ENCODE measurements at regions not wholly inside any gene's neighbourhood (a gene's known extent, or its start where the extent isn't known, plus 50 kb on each side); places are given as distances from the start of the nearest gene placed in this dataset.

DNA sequence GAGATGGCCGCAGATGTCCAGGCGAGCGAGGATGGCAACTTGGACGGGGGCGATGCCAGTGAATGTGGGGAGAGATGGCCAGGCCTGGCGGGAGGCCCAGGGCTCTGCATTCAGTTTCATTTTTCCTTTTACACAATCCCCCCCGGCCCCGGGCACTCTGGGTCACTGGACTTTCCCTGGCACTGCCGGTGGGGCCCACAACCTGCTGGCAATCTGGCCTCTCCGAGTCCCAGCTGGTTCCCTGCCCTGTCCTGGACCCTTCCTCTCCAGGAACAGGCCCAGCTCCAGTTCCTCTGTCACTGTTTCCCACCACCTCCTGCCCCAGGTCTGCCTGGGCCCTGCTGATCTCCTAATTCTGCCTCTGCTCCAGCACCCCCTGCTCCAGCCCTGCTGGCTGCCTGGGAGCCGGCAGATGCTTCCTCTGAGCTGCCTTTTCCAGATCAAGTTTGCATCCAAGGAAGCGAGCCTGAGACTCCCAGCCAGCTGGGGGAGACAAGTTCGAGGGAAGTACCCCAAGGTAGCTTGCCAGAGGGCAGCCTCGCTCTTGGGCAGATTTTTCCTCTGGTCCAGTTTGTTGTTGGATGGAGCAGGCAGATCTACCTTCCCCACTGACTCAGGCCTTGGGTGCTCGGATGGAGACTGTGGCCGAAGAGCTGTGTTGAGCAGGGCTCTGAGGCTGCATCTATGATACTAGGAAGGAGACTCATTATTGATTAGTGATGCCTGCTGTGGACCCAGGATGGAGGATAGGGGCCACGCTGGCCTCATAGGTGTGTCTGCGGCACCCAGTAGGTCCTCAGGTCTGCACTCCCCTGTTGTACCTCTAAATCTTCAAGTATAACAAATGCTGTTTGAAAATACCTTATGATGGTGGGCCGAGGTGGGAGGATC lies 83.2 kb downstream of the CEBPB start:
- DNase-seq = no peak

DNA sequence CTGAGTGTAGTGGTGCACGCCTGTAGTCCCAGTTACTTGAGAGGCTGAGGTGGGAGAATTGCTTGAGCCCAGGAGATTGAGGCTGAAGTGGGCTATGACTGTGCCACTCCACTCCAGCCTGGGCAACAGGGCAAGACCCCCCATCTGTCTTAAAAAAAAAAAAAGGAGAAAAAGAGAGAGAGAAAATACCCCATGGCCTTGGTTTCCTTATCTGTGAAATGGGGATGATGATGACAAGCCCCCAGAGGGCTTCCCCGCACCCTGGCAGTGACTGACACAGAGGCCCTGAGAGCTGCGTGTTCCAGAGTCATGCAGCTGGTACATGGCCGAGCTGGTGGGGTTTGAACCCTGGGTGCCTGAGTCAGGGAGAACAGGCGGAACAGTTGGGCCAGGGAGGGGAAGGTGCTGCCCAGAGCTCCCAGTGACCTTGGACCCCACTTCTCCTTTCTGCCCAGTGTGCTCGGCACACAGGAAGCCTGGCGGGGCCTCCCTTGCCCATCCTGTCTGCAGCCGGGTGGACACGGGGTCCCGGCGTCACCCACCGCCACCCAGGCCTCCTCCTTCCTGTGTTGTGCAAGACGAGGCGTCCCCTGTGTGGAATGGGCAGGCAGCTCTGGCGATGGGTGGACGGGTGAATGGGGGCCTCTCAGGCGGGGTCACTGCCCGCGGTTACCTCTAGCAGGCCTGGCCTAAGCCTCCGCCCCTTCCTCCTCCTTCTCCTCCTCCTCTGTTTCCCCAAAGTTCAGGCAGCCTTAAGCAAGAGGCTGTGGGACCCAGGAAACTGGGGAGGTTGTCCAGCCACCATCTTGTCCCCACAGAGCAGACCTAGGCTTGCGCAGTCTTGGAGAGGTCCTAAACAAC lies 84.2 kb downstream of the CEBPB start:
- no peak for DNase-seq

DNA sequence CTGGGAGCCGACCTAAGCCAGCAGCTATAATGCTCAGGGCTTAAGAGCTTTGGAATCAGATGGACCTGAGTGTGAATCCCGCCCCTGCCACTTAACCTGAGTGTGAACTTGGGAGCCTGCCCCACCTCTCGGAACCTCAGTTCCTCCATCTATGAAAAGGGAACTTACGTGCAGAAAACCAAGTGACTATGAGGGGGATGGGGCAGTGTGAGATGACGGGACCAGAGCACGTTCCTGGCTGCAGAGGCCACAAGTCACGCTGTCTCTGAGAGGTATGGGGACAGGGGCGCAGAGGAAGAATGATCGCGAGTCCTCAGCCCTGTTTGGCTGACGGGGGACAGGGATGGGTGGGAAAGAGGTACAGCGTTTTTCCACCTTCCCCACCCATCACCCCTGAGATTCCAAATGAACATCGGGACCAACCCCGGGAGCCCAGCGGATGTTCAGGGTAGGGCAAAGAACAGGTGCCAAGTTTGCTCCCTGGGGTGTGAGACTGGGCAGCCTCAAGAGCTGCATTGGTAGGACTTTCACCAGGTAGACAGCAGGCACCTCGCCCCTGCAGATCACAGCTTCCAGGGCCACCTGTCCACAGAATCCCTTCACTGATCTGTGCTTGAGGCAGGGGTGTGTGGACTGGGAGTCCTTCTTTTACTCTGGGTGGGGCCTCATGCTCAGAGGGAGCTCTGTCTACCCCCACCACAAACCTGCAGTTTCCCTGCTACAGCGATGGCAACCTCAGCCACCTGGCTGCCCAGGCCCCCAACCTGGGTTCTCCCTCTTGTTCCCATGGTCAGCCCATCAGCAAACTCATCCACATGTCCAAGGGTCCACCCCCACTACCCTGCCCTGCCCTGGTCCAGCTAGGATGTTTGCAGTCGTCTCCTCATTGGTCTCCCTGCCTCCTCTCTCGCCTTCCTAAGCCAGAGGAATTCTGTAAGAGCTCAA lies 85.8 kb downstream of the CEBPB start:
- no peak for DNase-seq

DNA sequence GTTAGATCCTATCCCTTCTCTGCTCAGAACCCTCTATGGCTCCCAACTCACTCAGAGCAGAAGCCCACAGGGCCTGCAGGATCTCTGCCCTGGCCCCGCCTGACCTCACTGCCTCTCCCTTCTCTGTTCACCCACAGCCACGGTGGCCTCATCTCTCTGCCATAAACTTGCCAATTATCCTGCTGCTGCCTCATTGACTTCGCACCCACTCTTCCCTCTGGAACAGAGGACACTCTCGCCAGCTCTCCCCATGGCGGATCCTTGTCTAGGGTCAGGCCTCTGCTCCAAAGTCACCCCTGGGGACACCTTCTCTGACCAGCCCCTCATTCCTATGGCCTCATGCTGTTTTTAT lies 86.4 kb downstream of the CEBPB start:
- DNase-seq = no peak

DNA sequence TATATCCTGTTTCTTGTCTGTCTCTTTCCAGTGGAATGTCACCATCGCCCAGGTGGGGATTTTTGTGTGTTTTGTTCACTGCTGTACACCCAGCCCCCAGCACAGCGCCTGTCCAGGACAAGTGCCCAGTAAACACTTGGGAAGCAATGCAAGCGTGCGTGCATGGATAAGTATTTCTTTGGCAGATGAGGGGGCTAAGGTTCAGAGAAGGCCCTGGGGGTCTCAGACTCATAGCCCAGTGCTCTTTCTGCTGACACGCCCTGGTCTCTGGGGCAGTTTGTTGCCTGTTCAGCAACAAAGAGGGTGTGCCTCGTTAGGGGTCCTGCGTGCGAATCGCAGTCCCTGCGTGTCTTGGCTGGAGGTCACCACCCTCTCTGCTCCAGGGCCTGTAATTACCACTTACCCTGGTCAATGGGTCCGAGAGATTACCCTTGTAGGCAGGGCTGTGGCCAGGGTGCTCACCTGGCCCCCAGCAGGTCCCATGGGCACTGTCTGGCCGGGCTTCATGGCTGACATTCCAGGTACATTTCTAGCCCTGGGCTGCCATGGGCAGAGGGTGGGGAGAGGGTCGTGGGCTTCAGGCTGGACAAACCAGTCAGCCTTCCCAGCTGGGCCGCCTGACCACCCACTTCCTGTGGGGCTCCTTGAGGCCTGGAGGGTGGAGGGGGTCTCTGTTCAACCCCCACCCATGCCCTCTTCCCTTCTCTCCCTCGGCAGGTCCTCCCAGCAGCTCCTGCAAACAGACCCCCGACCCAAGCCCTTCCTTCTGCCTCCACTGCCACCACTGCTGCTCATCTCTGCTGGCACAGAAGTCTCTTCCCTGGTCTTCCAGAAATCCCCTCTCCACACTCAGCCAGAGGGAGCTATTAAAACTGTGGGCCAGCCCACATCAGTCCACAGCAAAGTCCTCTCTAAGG lies 87.1 kb downstream of the CEBPB start:
- DNase-seq = no peak

DNA sequence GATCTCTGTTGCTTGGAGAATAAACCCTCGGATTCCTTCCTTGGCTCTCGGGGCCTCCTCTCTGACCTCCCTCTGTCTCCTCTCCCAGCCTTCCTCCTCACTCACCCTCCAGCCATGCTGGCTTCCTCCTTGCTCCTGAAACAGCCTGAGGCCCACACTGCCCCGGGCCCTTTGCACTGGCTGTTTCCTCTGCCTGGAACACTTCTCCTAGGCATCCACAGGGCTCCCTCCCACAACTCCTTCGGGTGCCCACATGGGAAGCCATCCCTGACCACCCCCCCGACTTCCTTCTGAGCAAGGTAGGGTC lies 87.7 kb downstream of the CEBPB start:
- no peak for DNase-seq

DNA sequence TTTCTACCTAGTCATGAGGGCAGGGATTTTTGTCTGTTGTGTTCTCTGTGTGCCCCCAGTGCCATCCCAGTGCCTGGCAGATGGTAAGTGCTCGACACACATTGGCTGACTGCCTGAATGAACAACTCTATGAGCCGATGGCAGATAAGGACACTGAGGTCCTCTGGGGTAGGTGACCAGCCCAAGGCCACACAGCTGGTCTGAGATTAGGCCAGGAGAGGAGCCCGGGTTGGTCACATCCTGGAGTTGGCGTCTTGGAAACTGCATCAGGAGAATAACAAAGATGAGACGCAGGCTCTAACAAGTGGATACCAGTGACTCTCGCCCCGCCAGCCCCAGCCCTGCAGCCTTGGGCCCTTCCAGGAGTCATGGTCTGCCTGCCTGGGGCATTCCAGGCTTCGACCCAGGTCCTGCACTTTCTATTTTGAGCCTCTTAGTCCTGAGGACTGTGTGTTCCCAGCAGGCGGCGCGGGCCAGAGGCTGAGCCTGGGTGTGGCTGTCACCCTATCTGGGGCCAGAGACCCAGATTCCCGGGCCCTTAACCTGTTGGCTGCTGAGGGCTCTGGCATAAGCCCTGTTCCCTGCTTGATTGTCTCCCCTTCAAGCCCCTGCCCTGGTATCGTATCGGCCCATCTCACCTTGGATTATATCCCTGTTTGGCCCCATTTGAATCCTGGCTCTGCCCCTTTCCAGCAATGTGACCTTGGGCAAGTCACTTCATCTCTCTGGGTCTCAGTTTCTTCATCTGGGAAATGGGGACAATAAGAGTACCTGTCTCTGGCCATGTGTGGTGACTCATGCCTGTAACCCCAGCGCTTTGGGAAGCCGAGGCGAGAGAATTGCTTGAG lies 88.3 kb downstream of the CEBPB start:
- no peak for DNase-seq

DNA sequence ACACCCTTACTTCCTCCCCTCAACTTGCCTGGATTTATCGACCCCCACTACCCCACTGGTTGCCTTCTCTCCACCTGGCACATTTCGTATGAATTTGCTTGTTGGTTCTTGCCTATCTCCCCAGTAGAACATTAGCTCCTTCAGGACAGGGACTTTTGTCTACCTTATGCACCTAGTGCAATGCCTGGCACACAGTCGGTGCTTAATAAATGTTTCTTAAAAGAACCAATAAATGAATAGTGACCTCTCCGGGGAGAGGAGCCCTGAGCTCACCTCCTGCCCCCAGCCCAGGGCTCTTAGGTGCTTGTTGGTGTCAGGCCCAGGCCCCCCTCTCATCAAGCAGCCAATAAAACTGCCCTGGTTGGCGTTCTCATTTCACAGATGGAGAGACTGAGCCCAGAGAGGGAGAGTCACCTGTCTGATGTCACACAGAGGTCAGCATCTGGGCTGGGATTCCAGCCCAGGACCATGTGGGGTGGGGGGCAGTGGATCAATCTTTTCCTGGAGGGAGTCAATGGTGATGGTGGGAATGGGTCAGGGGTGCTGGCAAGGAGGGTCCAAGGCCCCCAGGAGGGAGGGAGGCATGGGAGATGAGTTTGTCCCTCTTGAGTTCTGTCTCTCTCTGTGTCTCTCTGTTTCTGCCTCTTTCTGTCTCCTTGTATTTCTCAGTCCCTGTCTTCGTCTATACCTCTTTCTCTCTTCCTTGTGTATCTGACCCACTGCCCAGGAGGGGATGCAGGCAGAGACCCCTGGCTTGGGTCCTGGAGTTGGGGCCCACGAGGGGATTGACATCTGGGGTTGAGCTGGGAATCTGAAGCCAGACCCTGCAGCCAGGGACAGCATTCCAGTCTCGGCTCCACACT lies 89.6 kb downstream of the CEBPB start:
- DNase-seq = no peak

DNA sequence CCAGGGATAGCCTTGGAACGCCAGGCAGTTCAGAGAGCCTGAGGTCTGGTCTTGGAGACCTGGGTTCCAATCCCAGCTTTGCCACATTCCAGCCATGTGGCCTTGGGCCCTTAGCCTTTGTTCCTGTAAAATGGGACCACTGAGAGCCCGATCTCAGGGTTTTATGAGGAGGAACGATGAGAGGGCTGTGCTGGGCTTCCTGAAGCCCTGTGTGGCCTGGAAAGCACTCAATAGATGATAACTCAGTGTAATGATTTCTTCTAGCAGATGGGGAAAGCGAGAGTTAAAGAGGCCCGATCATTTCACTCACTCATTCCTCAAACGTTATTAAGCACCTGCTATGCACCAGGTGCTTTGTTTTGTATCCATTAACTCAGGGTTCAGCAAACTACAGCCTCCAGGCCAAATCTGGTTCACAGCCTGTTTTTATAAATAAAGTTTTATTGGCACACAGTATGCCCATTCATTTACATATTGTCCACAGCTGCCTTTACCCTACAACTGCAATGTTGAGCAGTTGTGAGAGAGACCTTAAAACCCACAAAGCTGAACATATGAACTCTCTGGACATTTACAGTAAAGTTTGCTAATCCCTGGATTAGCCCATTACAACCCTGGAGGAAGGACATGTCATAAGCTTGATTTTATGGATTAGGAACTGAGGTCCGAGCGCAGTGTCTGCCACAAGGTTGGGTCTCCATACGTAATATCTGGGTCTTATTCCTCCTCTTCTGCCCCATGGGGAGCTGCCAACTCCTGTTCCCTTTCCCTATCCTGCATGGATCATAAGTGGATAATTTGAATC lies 90.4 kb downstream of the CEBPB start:
- no peak for DNase-seq

DNA sequence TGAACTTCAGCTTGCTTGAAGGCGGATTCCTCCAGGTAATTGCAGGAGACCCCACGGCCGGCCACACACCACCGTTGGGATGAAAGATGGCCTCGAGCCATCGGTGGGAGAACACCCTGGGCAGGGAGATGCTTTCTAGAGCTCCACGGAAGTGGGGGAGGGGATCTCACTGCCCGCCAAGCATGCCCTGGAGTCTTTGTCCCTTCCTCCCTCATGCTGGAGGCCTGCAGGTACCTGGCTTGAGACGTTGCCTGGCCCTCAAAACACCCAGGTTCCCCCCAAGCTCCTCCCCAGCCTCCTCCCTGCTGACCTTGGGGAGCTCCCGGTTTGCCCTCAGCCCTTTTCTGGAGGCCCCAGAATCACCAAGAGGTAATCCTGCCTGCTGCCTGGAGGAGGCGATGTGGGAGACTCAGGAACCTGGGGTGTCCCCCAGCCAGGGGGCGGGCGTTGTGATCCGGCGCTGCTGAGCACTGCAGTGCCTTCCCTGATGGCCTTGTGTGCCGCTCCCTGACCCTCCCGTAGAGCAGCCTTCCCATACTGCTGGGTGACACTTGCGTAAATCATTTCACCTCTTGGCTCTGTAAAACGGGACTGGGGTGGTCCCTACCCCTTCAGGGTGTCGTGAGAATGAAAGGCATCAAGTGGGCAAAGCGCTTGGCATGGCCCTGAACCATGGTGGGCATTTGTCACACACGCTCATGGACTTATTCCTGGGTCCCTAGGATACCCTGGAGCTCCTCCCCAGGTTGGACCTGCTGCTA lies 91.4 kb downstream of the CEBPB start:
- no peak for DNase-seq

DNA sequence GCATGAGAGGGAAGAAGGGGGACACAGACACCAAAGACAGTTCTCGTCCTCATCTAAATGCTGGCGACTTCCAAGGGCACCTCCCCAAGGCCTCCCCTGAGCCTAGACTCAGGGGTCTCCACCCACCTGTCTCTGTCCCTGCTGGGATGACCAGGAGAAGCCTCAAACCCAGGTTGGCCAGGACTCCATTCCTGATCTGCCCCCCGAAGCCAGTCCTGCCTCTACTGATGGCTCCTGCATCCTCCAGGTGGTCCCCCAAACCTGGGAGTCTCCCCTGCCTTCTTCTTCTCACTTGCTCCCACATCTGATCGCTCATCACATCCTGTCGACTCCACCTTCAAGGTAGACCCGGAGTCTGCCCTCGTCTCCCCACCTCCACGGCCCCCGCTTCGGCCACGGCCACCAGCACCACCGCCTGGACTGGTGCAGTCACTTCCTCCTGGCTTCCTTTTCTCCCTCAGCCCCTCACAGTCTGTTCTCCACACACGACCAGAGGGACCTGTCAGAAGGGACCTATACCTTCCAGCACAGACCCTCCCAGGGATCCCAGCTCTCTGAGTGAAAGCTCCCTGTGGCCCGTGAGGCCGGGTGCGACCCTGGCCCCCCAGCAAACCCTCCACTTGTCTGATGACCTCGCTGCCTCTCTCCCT lies 92.1 kb downstream of the CEBPB start:
- DNase-seq = no peak

DNA sequence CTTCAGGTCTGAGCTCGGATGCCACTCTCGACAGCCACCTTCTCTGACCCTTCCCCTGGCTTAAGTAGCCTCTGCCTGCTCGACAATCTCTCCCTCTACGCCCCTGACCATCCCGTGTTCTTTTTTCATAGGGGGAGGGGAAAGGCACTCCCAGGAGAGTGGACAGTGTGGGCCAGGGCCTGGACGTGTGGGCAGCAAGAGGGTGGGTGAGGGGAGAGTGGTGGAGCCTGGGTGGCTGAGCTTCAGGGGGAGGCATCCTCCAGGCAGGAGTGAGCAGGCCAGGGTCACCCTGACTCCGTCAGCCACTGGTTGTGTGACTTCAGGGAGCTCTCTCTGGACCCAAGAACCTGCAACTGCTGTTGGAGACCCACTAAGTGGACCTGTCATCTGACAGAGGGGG lies 92.7 kb downstream of the CEBPB start:
- no peak for DNase-seq

DNA sequence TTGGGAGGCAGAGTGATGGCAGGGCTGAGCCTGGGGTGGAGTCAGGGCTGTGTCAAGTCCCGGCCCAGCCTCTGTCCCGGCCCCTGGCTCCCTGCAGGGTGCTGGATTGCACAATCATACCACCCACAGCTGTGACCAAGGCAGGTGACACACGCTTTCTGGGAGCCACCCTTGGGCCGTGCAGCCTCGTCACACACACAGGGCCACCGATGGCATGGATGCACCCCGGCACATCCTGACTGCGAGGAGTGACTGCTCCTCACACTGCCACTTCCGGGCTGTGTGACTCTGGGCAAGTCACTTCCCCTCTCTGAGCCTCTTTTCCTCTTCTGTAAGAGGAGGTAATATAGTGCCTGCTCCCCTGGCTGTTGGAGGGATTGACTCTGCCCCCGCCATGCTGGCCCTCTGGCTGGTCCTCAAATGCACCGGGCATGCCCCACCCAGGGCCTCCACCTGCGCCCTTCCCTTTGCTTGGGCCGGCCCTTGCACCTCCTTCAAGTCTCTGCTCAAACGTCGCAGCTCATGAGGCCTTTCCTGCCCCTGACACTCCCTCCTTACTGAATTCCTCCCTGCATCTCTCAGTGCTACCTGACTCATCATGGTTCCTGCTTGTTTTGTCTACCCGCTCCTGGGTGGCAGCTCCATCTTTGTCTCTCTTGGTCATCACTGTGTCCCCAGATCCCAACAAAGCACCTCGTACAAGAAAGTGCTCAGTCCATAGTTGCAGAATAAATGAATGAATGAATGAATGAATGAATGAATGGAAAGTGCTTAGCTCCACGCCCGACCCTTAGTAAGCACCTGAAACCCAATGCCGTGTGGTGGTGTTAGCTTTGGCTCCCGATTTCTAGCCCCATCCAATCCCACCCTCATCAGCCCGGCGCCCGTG lies 93.5 kb downstream of the CEBPB start:
- no peak for DNase-seq

DNA sequence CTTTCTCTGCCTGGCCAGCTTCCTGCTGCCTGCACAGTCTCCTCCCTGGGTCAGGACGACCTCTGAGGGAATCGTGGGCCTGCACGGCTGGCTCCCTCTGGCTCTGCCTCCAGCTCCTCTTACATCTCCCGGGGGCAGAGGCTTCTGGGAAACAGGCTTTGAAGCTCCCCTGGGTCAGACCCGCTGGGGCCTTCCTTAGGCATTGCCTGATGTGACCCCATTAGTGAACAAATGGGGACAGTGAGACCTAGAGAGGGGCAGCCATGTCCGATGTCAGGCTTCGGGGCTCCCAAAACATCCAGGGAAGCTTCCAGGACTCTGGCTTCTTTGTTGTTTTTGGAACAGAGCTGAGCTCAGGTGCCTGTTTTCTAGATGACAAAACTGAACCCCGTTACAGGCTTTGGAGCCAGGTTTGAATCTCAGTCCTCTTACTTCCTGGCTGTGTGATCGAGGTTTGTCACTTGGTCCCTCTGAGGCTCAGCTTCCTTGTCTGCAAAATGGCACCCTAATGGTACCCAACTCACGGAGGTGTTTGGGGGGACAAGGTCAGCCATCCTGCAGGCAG lies 94.3 kb downstream of the CEBPB start:
- no peak for DNase-seq

DNA sequence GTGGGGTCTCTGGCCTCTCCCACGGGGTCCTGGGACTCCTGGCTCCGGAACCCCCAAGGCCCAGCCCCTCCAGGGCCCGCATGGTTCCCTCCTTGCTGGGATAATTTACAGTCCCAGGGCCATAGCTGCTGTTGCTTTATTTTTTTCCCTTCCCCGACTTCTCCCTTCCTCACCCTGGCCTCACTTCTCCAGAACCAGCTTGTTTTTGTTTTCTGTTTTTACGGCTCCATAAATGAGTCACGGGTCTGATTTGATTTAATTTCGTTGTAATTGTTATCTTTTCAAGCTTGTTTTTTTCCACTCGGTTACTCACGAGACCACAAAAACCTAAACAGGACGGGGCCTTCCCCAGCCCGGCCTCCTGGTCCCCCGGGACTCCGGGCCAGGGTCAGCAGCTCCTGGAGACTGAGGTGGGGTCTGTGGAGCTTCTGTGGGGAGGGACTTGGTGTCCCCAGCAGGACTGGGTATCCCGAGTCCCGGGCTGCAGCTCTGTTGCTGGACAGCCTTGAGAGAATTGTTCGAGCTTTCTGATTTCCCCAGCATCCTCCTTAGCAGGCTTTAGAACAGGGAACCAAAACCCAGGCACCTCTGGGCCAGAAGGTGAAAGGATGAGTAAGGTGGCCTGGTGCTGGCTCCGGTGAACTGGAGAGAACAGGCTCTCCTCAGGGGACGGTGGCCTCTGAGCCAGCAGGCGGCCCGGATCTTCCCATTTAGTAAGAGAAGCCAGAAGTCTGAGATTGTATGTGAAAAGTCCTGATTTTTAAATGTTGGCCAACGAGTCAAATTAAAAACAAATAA lies 94.9 kb downstream of the CEBPB start:
- DNase-seq = no peak

DNA sequence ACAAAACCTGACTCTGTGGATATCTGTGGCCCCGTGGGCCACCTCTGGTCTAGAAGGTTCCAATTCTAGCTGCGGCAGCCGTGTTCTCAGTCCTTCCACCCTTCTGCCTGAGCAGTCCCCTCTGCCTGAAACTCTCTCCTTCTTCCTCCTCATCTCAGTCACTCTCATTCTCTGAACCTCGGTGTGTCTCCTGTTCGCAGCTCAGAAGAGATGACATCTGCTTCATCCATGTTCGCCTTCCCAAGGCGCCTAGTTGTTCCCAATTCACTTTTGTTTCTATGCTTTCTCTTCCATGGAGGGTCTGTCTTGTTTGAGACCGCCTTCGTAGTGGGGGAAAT lies 95.5 kb downstream of the CEBPB start:
- DNase-seq = no peak

Measured in NCI-H2227 treated with DMSO at 0.1 percent for 48 hours (cell line).